Astrocyte (in vitro differentiated cells and primary cell): ENCODE measurements at regions not wholly inside any gene's neighbourhood (a gene's known extent, or its start where the extent isn't known, plus 50 kb on each side); places are given as distances from the start of the nearest gene placed in this dataset.

Experiments
- DNase-seq: peaks from one replicate; pipeline ENCODE4 v3.0.0-alpha.2; 2010; ENCODE audit warnings: low read depth
- FAIRE-seq: peaks from 2 replicates; lab custom pipeline; 2011; peaks lifted over from hg19 to GRCh38; lab: Jason Lieb, UNC
- H2AFZ ChIP-seq: 2 replicates; pipeline ENCODE4 v1.6.0; 2012; ENCODE audit warnings: low read depth, low read length, inconsistent platforms
- H3K27ac ChIP-seq: 2 replicates; pipeline ENCODE4 v1.5.1; 2011; ENCODE audit warnings: low read depth, low read length, inconsistent platforms
- H3K27me3 ChIP-seq: 2 replicates; pipeline ENCODE4 v1.6.0; 2011; ENCODE audit warnings: low read length, inconsistent platforms; ENCODE audit not compliant: insufficient read depth
- H3K36me3 ChIP-seq: 2 replicates; pipeline ENCODE4 v1.5.1; 2011; ENCODE audit warnings: low read length, inconsistent platforms; ENCODE audit not compliant: insufficient read depth
- H3K4me1 ChIP-seq: 2 replicates; pipeline ENCODE4 v1.5.1; 2011; ENCODE audit warnings: low read length, inconsistent platforms; ENCODE audit not compliant: insufficient read depth
- H3K4me2 ChIP-seq: 2 replicates; pipeline ENCODE4 v1.6.0; 2012; ENCODE audit warnings: low read length, inconsistent platforms
- H3K4me3 ChIP-seq: 2 replicates; pipeline ENCODE4 v1.5.1; 2011; ENCODE audit warnings: low read depth, mild to moderate bottlenecking, low read length, inconsistent platforms; ENCODE audit not compliant: insufficient read depth
- H3K79me2 ChIP-seq: 2 replicates; pipeline ENCODE4 v1.6.0; 2012; ENCODE audit warnings: mild to moderate bottlenecking, low read length, inconsistent platforms; ENCODE audit not compliant: insufficient read depth
- H3K9ac ChIP-seq: 2 replicates; pipeline ENCODE4 v1.6.0; 2012; ENCODE audit warnings: mild to moderate bottlenecking, low read length, inconsistent platforms
- H3K9me3 ChIP-seq: 2 replicates; pipeline ENCODE4 v1.5.1; 2012; ENCODE audit warnings: low read depth, mild to moderate bottlenecking, low read length, inconsistent platforms; ENCODE audit not compliant: insufficient read depth
- H4K20me1 ChIP-seq: 2 replicates; pipeline ENCODE4 v1.6.0; 2012; ENCODE audit warnings: low read length, inconsistent platforms; ENCODE audit not compliant: insufficient read depth
- H3K27ac Mint-ChIP-seq: one replicate; pipeline ENCODE4 v1.8.0; 2021; ENCODE audit warnings: mild to moderate bottlenecking, mixed read lengths; ENCODE audit not compliant: unreplicated experiment
- H3K27me3 Mint-ChIP-seq: one replicate; pipeline ENCODE4 v1.8.0; 2021; ENCODE audit warnings: low read depth, mixed read lengths; ENCODE audit not compliant: unreplicated experiment
- H3K36me3 Mint-ChIP-seq: one replicate; pipeline ENCODE4 v1.8.0; 2021; ENCODE audit warnings: low read depth, mixed read lengths; ENCODE audit not compliant: unreplicated experiment
- H3K4me1 Mint-ChIP-seq: one replicate; pipeline ENCODE4 v1.8.0; 2021; ENCODE audit warnings: low read depth, mixed read lengths; ENCODE audit not compliant: unreplicated experiment
- H3K4me3 Mint-ChIP-seq: one replicate; pipeline ENCODE4 v1.8.0; 2021; ENCODE audit warnings: mild to moderate bottlenecking, moderate library complexity, mixed read lengths; ENCODE audit not compliant: unreplicated experiment
- H3K9me3 Mint-ChIP-seq: one replicate; pipeline ENCODE4 v1.8.0; 2021; ENCODE audit warnings: mild to moderate bottlenecking, mixed read lengths; ENCODE audit not compliant: unreplicated experiment
- CTCF ChIP-seq: IDR thresholded peaks from 2 replicates; pipeline ENCODE4 v1.5.1; 2011; ENCODE audit warnings: low read depth, mild to moderate bottlenecking, inconsistent platforms, low read length, moderate library complexity; ENCODE audit not compliant: insufficient read depth
- EZH2 ChIP-seq: IDR thresholded peaks from 2 replicates; pipeline ENCODE4 v1.6.1; 2012; ENCODE audit warnings: mild to moderate bottlenecking, low read length, inconsistent platforms; ENCODE audit not compliant: insufficient read depth

- no peaks in the 10 kb centered on the region for H3K27me3 ChIP-seq
- H3K36me3 Mint-ChIP-seq: peaks cover 1% of the 10 kb centered on the region
- H3K27me3 Mint-ChIP-seq: no peaks in the 10 kb centered on the region
- DNase-seq: no peak
- no peak for TF ChIP-seq CTCF
- no peak for TF ChIP-seq EZH2
- H4K20me1 ChIP-seq: no peaks in the 10 kb centered on the region
- no peak overlapping the region for H3K4me3 ChIP-seq
- H3K4me2 ChIP-seq: no peak overlapping the region
- H3K4me1 Mint-ChIP-seq: peaks cover 1% of the 10 kb centered on the region
- no peaks in the 10 kb centered on the region for H3K79me2 ChIP-seq
- H3K9me3 Mint-ChIP-seq: peaks cover 10% of the 10 kb centered on the region
- no peak overlapping the region for H2AFZ ChIP-seq
- no peak overlapping the region for H3K27ac ChIP-seq
- H3K9ac ChIP-seq: no peak overlapping the region
- no peaks in the 10 kb centered on the region for H3K36me3 ChIP-seq
- H3K4me3 Mint-ChIP-seq: no peak overlapping the region
- no peak for FAIRE-seq
- H3K27ac Mint-ChIP-seq: no peak overlapping the region
- no peaks in the 10 kb centered on the region for H3K4me1 ChIP-seq
- peaks cover 5% of the 10 kb centered on the region for H3K9me3 ChIP-seq
These were observed 113.1 kb downstream of the RHOU start for GRCh38 chr1:228848406-228848805.

GRCh38 chr1:228849011-228849541 is 113.8 kb downstream of the RHOU start:
- Mint-ChIP-seq H3K27ac (no peak overlapping the region), H3K36me3 (peaks cover 1% of the 10 kb centered on the region), H3K27me3 (no peaks in the 10 kb centered on the region), H3K4me3 (no peak overlapping the region), H3K9me3 (peaks cover 10% of the 10 kb centered on the region), H3K4me1 (peaks cover 1% of the 10 kb centered on the region)
- no peaks in the 10 kb centered on the region for H3K27me3 ChIP-seq
- no peak overlapping the region for H3K4me2 ChIP-seq
- TF ChIP-seq EZH2 (no peak), CTCF (no peak)
- no peaks in the 10 kb centered on the region for H4K20me1 ChIP-seq
- peaks cover 5% of the 10 kb centered on the region for H3K9me3 ChIP-seq
- DNase-seq (no peak), FAIRE-seq (no peak)
- no peaks in the 10 kb centered on the region for H3K4me1 ChIP-seq
- no peak overlapping the region for H3K4me3 ChIP-seq
- no peak overlapping the region for H3K9ac ChIP-seq
- no peak overlapping the region for H2AFZ ChIP-seq
- no peaks in the 10 kb centered on the region for H3K79me2 ChIP-seq
- no peak overlapping the region for H3K27ac ChIP-seq
- no peaks in the 10 kb centered on the region for H3K36me3 ChIP-seq
